ENCODE measurements at regions not wholly inside any gene's neighbourhood (a gene's known extent, or its start where the extent isn't known, plus 50 kb on each side); places are given as distances from the start of the nearest gene placed in this dataset.

DNA sequence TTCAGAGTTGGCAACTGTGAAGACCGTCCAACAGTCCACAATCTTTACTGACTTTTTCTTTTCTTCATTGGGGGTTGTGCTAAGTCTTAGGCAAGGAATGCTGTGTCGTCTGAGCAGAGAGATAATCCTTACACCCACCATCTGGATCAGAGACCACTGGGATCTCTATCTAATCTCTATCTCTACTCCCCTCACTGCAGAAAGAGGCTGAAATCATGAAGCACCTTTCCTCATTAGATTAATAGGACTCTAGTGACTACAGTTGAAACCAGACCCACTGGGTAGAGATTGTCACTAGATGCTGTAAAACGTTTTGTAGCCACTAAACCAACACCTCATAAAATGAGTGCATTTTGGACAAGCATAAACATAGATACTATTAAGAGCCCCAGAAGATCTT is 387.4 kb upstream of the CELF2 start:
- TF ChIP-seq EZH2phosphoT487 (IDR thresholded peaks at IDR 0.05; ENCODE audit: insufficient read depth, low read depth) (no peak), EZH2 (IDR thresholded peaks at IDR 0.05; ENCODE audit: insufficient read depth, poor library complexity, severe bottlenecking) (no peak)
- H3K27ac ChIP-seq, result no peak overlapping the region
- no peak overlapping the region for H3K4me3 ChIP-seq
- H3K9ac ChIP-seq, result no peak overlapping the region
- 40 to 45% methylated on average over 3 of the region's 3 CpGs for WGBS, 2 experiments (ENCODE audit: low coverage in 1 of 2, low lambda C conversion rate in 2 of 2, missing lambda C conversion rate in 2 of 2)
- in situ Hi-C loops (cut with MboI), result no loop called here
- H3K4me2 ChIP-seq (ENCODE audit: unreplicated experiment), result no peak overlapping the region
- H3K27me3 ChIP-seq (replicated peaks; ENCODE audit: insufficient read depth), result no peaks in the 10 kb centered on the region; the same call in 1 of the 2 replicates
- H3K79me2 ChIP-seq (ENCODE audit: insufficient read depth), result no peaks in the 10 kb centered on the region
- H3K36me3 ChIP-seq (ENCODE audit: low read depth), result no peaks in the 10 kb centered on the region
- no peaks in the 10 kb centered on the region for H3K9me3 ChIP-seq (ENCODE audit: low read depth)
- no peaks in the 10 kb centered on the region for H3K4me1 ChIP-seq (ENCODE audit: insufficient read depth)
- H2AFZ ChIP-seq, result no peak overlapping the region
- no peaks in the 10 kb centered on the region for H4K20me1 ChIP-seq (ENCODE audit: insufficient read depth)
- no peaks in the 10 kb centered on the region for H3F3A ChIP-seq (ENCODE audit: insufficient read depth)
- no peaks in the 10 kb centered on the region for H3K9me2 ChIP-seq (ENCODE audit: insufficient read depth)
- no peak for DNase-seq

- Histone ChIP-seq H3K9me3 (ENCODE audit: low read depth) (no peaks in the 10 kb centered on the region), H3K9me2 (ENCODE audit: insufficient read depth) (no peaks in the 10 kb centered on the region), H3K9ac (no peak overlapping the region), H3K79me2 (ENCODE audit: insufficient read depth) (no peaks in the 10 kb centered on the region), H2AFZ (no peak overlapping the region), H3K27ac (no peak overlapping the region), H3K4me2 (ENCODE audit: unreplicated experiment) (no peak overlapping the region), H3K27me3 (replicated peaks; ENCODE audit: insufficient read depth) (no peaks in the 10 kb centered on the region; the same call in 1 of the 2 replicates), H3K36me3 (ENCODE audit: low read depth) (no peaks in the 10 kb centered on the region), H3K4me1 (ENCODE audit: insufficient read depth) (no peaks in the 10 kb centered on the region), H4K20me1 (ENCODE audit: insufficient read depth) (no peaks in the 10 kb centered on the region), H3F3A (ENCODE audit: insufficient read depth) (no peaks in the 10 kb centered on the region), H3K4me3 (no peak overlapping the region)
- in situ Hi-C loops (cut with MboI), result no loop called here
- WGBS, 2 experiments (ENCODE audit: low coverage in 1 of 2, low lambda C conversion rate in 2 of 2, missing lambda C conversion rate in 2 of 2), result 42 to 43% methylated on average over 4 of the region's 4 CpGs
- TF ChIP-seq EZH2phosphoT487 (IDR thresholded peaks at IDR 0.05; ENCODE audit: insufficient read depth, low read depth) (no peak), EZH2 (IDR thresholded peaks at IDR 0.05; ENCODE audit: insufficient read depth, poor library complexity, severe bottlenecking) (no peak)
- DNase-seq, result no peak
Observed at GRCh38 chr10:10630782-10631181, 386.9 kb upstream of the CELF2 start.

DNA sequence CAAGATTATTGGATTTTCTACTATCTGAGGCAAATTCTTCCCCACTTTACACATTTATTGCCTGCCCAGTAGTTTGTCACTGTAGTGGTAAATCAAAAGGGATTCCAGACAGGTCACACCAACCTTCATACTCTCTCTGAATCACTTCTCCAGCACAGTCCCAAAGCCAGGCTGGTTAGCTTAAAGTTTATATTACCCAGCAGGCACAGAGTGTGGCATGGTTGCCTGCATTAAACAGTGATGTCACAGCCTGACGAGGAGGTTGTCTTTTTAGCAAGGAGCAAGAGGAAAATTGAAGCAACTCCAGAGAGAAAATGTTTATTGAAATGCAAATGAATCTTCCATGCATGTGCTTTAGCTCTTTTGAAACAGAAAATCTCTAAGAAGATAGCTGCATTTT is 375.5 kb upstream of the CELF2 start:
- Histone ChIP-seq H2AFZ (no peak overlapping the region), H3F3A (ENCODE audit: insufficient read depth) (0 out of 2 replicates have a peak, but pooled peaks cover 8% of the 10 kb centered on the region), H3K9me3 (ENCODE audit: low read depth) (no peaks in the 10 kb centered on the region), H3K4me3 (no peak overlapping the region), H3K9ac (no peak overlapping the region), H3K36me3 (ENCODE audit: low read depth) (no peaks in the 10 kb centered on the region), H3K79me2 (ENCODE audit: insufficient read depth) (no peaks in the 10 kb centered on the region), H3K4me1 (ENCODE audit: insufficient read depth) (peaks cover 11% of the 10 kb centered on the region; the same call in 1 of the 2 replicates), H3K27ac (no peak overlapping the region), H3K4me2 (ENCODE audit: unreplicated experiment) (no peak overlapping the region), H3K9me2 (ENCODE audit: insufficient read depth) (no peaks in the 10 kb centered on the region), H3K27me3 (replicated peaks; ENCODE audit: insufficient read depth) (no peaks in the 10 kb centered on the region), H4K20me1 (ENCODE audit: insufficient read depth) (no peaks in the 10 kb centered on the region)
- TF ChIP-seq EZH2 (IDR thresholded peaks at IDR 0.05; ENCODE audit: insufficient read depth, poor library complexity, severe bottlenecking), result no peak
- TF ChIP-seq EZH2phosphoT487 (IDR thresholded peaks at IDR 0.05; ENCODE audit: insufficient read depth, low read depth), result no peak
- no peak for DNase-seq
- 75 to 80% methylated on average over 1 of the region's 1 CpG for WGBS, 2 experiments (ENCODE audit: low coverage in 1 of 2, low lambda C conversion rate in 2 of 2, missing lambda C conversion rate in 2 of 2)
- in situ Hi-C loops (cut with MboI), result no loop called here

- Histone ChIP-seq H3K4me3 (no peak overlapping the region), H3F3A (ENCODE audit: insufficient read depth) (0 out of 2 replicates have a peak, but pooled peaks cover 8% of the 10 kb centered on the region), H3K4me1 (ENCODE audit: insufficient read depth) (peaks cover 11% of the 10 kb centered on the region; the same call in 1 of the 2 replicates), H3K9me2 (ENCODE audit: insufficient read depth) (no peaks in the 10 kb centered on the region), H3K4me2 (ENCODE audit: unreplicated experiment) (no peak overlapping the region), H3K79me2 (ENCODE audit: insufficient read depth) (no peaks in the 10 kb centered on the region), H3K9me3 (ENCODE audit: low read depth) (no peaks in the 10 kb centered on the region), H3K27me3 (replicated peaks; ENCODE audit: insufficient read depth) (no peaks in the 10 kb centered on the region), H3K36me3 (ENCODE audit: low read depth) (no peaks in the 10 kb centered on the region), H3K27ac (no peak overlapping the region), H2AFZ (no peak overlapping the region), H4K20me1 (ENCODE audit: insufficient read depth) (no peaks in the 10 kb centered on the region), H3K9ac (no peak overlapping the region)
- in situ Hi-C loops (cut with MboI), result no loop called here
- WGBS, 2 experiments (ENCODE audit: low coverage in 1 of 2, low lambda C conversion rate in 2 of 2, missing lambda C conversion rate in 2 of 2), result 7 to 24% methylated on average over 2 of the region's 2 CpGs
- DNase-seq, result peak; percentile 7
- TF ChIP-seq EZH2 (IDR thresholded peaks at IDR 0.05; ENCODE audit: insufficient read depth, poor library complexity, severe bottlenecking), result no peak
- TF ChIP-seq EZH2phosphoT487 (IDR thresholded peaks at IDR 0.05; ENCODE audit: insufficient read depth, low read depth), result no peak
Observed at GRCh38 chr10:10642751-10643150, 374.9 kb upstream of the CELF2 start.
